HEK293T (cell line): ENCODE measurements at regions not wholly inside any gene's neighbourhood (a gene's known extent, or its start where the extent isn't known, plus 50 kb on each side); places are given as distances from the start of the nearest gene placed in this dataset.

Experiments
- BHLHE40 ChIP-seq: fragments of 450-650 bp; IDR thresholded peaks from 2 replicates; pipeline ENCODE4 v1.6.1; 2016; ENCODE audit warnings: mild to moderate bottlenecking, moderate library complexity, borderline replicate concordance
- FOXA1 ChIP-seq: fragments of 450-650 bp; IDR thresholded peaks from 2 replicates; pipeline ENCODE4 v1.6.1; 2016; ENCODE audit warnings: mild to moderate bottlenecking
- FOXK2 ChIP-seq: fragments of 450-650 bp; IDR thresholded peaks from 2 replicates; pipeline ENCODE4 v1.6.1; 2016; ENCODE audit warnings: mild to moderate bottlenecking
- FOXM1 ChIP-seq: fragments of 450-650 bp; IDR thresholded peaks from 2 replicates; pipeline ENCODE4 v1.6.1; 2017; ENCODE audit warnings: mild to moderate bottlenecking, borderline replicate concordance
- L3MBTL2 ChIP-seq: fragments of 450-650 bp; conservative IDR thresholded peaks from 2 replicates; pipeline ENCODE4 v1.6.1; 2016; ENCODE audit warnings: mild to moderate bottlenecking
- NFRKB ChIP-seq: fragments of 450-650 bp; IDR thresholded peaks from 2 replicates; pipeline ENCODE4 v1.6.1; 2016; ENCODE audit warnings: mild to moderate bottlenecking, moderate library complexity
- PKNOX1 ChIP-seq: fragments of 450-650 bp; IDR thresholded peaks from 2 replicates; pipeline ENCODE4 v1.6.1; 2016
- SP1 ChIP-seq: fragments of 450-650 bp; IDR thresholded peaks from 2 replicates; pipeline ENCODE4 v1.6.1; 2017
- SUZ12 ChIP-seq: fragments of 450-650 bp; IDR thresholded peaks from 2 replicates; pipeline ENCODE4 v1.6.1; 2016; ENCODE audit warnings: mild to moderate bottlenecking
- TARDBP ChIP-seq: fragments of 450-650 bp; IDR thresholded peaks from 2 replicates; pipeline ENCODE4 v1.6.1; 2016

GRCh38 chr5:74367241-74367733 lies 273.2 kb downstream of the ENC1 start:
- TF ChIP-seq SUZ12, result no peak
- no peak for TF ChIP-seq BHLHE40
- no peak for TF ChIP-seq SP1
- no peak for TF ChIP-seq FOXA1
- TF ChIP-seq NFRKB, result no peak
- no peak for TF ChIP-seq FOXM1
- no peak for TF ChIP-seq PKNOX1
- TF ChIP-seq FOXK2, result no peak
- TF ChIP-seq L3MBTL2, result no peak
- no peak for TF ChIP-seq TARDBP
